ELF-1 (cell line): ENCODE measurements at regions not wholly inside any gene's neighbourhood (a gene's known extent, or its start where the extent isn't known, plus 50 kb on each side); places are given as distances from the start of the nearest gene placed in this dataset.
"Not testable (repeated sequence)": the region's sequence is repeated elsewhere in the genome, so short reads cannot be mapped to it uniquely, and the experiment has no call there.

ENCODE experiments used
- DNase-seq: peaks from one replicate; pipeline ENCODE4 v3.0.0-alpha.2; 2016; ENCODE audit warnings: low read depth, low spot score

GRCh38 chr3:181533811-181534210 lies 177.9 kb upstream of the SOX2 start:
- no peak for DNase-seq

- no peak for DNase-seq
These were observed 181.1 kb upstream of the SOX2 start for GRCh38 chr3:181530584-181530983.

- no peak for DNase-seq
These were observed 189.9 kb upstream of the SOX2 start for GRCh38 chr3:181521831-181522230.

GRCh38 chr3:181518222-181518621 lies 193.5 kb upstream of the SOX2 start:
- DNase-seq = no peak

- no peak for DNase-seq
These were observed 198.9 kb upstream of the SOX2 start for GRCh38 chr3:181512787-181513186.

GRCh38 chr3:181510500-181510899 lies 201.2 kb upstream of the SOX2 start:
- DNase-seq = peak; percentile 5

GRCh38 chr3:181497358-181497757 lies 214.4 kb upstream of the SOX2 start:
- DNase-seq = no peak

GRCh38 chr3:181493423-181493822 lies 218.3 kb upstream of the SOX2 start:
- DNase-seq = no peak

GRCh38 chr3:181488536-181488935 lies 223.2 kb upstream of the SOX2 start:
- DNase-seq = no peak

GRCh38 chr3:181487236-181487978 lies 224.3 kb upstream of the SOX2 start:
- no peak for DNase-seq

- no peak for DNase-seq
These were observed 225.4 kb upstream of the SOX2 start for GRCh38 chr3:181486141-181486885.

- no peak for DNase-seq
These were observed 227.7 kb upstream of the SOX2 start for GRCh38 chr3:181484026-181484425.

- not testable (repeated sequence) for DNase-seq
These were observed 236.6 kb upstream of the SOX2 start for GRCh38 chr3:181475146-181475545.

GRCh38 chr3:181470349-181470748 lies 241.4 kb upstream of the SOX2 start:
- no peak for DNase-seq

GRCh38 chr3:181464033-181464694 lies 247.6 kb upstream of the SOX2 start:
- no peak for DNase-seq

- no peak for DNase-seq
These were observed 250.3 kb upstream of the SOX2 start for GRCh38 chr3:181461381-181461780.

- no peak for DNase-seq
These were observed 252.2 kb upstream of the SOX2 start for GRCh38 chr3:181459516-181459915.

GRCh38 chr3:181458857-181459256 lies 252.9 kb upstream of the SOX2 start:
- no peak for DNase-seq

GRCh38 chr3:181457756-181458155 lies 254.0 kb upstream of the SOX2 start:
- no peak for DNase-seq

GRCh38 chr3:181457190-181457589 lies 254.5 kb upstream of the SOX2 start:
- DNase-seq = no peak

GRCh38 chr3:181455276-181455675 lies 256.4 kb upstream of the SOX2 start:
- no peak for DNase-seq

GRCh38 chr3:181454451-181455027 lies 257.2 kb upstream of the SOX2 start:
- no peak for DNase-seq
